ENCODE measurements at regions not wholly inside any gene's neighbourhood (a gene's known extent, or its start where the extent isn't known, plus 50 kb on each side); places are given as distances from the start of the nearest gene placed in this dataset.

GRCh38 chr17:33895491-33895890, 359.6 kb upstream of the CCL2 start:
- no peak for TF ChIP-seq POLR2AphosphoS5 (IDR thresholded peaks at IDR 0.05; ENCODE audit: insufficient read depth, low read depth, low read length)
- no peak for TF ChIP-seq CTCF (IDR thresholded peaks at IDR 0.05; ENCODE audit: extremely low read depth in 1 of 2, insufficient read depth in 1 of 2, low read depth in 1 of 2, low read length in 2 of 2)
- TF ChIP-seq EZH2 (IDR thresholded peaks at IDR 0.05; ENCODE audit: borderline replicate concordance, low read depth, low read length, severe bottlenecking): no peak
- TF ChIP-seq MAX (IDR thresholded peaks at IDR 0.05; ENCODE audit: insufficient read depth, insufficient read length): no peak
- TF ChIP-seq POLR2A (IDR thresholded peaks at IDR 0.05; ENCODE audit: low read depth, low read length): no peak

All from endothelial cell of umbilical vein (primary cell).